GM21526 (cell line): ENCODE measurements at regions not wholly inside any gene's neighbourhood (a gene's known extent, or its start where the extent isn't known, plus 50 kb on each side); places are given as distances from the start of the nearest gene placed in this dataset.

Experiments used
- ATAC-seq: cut with Tn5 transposase; IDR thresholded peaks from one replicate; pipeline ENCODE4 v1.9.1; 2021; ENCODE audit warnings: moderate library complexity; ENCODE audit not compliant: unreplicated experiment, low FRiP score

DNA sequence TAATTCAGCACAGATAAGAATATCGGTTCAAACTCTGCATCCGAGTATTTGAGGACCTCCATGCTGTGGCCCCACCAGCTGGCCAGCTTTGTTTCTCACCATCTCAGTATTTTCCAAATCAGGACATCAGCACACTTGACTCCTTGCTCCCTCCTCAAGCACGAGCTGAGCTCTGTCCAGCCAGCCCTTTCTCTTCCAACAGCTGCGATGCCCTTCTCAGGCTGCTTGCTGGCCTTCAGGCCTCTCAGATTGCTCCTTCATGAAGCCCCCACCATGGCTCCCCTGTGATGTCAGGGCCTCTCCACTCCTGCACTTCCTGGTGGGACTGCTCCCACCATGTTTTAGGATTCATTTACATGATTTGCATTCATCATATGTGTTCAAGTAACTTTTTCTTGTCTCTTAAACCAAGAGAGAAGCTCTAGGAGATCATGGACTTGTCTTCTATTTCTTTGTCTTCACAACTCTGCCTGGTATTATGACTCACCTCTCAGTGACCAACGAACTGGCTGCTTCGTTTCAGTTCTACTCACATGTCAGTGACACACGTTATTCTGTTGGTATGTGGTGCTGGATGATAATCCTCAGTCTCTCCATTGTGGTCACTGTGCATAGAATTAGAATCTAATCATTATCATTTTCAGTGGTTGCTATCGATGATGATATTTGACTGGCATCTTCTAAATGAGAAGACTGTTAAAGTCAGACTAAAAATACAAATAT, 471.7 kb downstream of the EFNB2 start:
- no peak for ATAC-seq

DNA sequence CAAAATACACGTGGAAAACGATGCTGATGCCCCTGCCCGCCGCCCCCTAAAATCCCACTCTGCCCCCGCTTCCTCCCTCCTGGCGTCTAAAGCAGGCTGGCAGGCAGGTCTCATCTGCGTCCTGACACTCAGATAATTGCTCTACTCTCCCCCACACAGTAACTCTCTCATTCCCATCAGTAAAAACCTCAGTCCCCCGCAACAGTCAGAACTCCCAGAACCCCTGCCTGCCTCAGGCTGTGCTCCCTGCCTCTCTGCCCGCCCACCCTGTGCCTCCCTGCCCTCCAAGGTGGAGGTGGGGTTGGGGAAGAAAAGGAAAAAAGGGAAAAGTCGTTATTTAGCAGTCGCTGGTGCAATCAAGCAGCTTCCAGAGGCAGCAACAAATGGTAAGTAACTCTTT, 473.7 kb downstream of the EFNB2 start:
- ATAC-seq: no peak

DNA sequence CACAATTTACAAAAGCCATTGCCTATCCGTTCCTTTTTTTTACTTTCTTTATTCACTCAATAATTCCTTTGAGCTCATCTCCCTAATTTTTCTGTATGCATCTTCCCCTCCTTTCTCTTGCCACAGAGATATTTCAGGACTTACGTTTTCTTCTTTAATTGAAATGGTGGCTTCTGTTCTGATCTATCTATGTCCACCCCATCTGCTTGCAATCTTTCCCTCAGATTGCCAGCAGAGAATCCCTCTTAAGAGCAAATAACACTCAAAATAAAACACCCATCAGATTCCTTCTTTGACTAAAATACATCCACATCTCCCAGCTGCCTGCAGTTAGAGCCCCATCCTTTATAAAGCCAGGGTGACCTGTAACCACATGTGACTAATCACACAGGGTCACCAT, 478.6 kb downstream of the EFNB2 start:
- ATAC-seq: no peak

DNA sequence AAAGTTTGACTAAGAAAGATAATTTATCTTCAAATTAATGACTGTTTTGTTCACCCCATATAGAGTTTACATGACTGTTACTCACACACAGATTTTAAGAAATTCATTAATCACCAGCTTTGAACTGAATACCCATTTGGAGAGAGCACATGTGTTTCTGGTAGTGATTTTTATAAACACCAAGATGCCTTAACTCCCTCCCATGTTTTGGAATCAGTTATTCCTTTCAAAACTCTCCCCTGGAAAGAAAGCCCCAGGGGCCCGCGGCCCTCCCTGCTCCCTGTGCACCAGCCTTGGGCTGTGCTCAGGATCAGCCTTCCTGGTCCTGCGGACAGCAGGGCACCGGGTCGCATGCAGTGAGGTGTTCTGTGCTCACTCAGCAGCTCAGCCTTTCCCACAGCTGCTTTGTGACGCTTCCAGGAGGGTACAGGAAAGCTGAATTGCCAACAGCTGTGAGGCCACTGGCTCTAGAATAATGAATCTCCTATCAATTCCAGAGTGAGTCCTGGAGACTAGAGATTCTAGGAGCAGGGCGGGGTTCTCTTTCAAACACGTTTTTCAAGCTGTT, 483.2 kb downstream of the EFNB2 start:
- no peak for ATAC-seq

DNA sequence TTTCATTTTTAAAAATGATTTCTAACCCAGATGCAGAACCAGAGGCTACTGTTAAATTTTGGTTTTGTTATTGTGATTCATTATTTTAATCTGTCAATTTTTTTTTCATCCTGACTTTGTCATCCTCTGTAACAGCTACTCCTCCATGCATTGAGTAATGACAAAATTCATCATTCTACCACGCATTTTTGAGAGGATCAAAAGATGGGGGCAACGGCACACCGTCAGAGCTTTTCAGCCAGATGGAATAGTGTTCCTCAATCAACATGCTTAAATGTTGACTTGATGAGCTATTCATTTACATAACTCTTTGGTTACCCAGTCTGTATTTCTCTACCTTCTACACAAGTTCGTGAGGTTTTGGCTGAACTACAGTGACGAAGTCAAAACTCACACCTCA, 486.3 kb downstream of the EFNB2 start:
- ATAC-seq: no peak

DNA sequence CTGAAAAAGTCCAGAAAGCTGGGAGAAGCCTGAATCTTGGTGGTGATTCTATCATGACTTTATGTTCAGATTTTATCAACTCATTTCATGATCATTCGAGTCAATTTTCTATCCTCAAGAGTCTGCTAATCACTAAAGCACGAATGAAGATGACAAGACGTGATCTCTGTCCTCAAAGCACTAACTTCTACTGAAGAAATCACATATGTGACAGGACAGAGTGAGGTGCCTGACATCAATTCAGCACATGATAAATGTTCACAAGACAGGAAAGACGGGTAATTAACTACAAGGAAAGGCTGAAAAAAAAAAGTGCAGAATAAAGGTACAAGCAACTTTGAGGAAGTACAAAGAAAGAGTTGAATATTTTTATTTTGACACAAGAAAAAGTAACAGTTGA, 487.1 kb downstream of the EFNB2 start:
- no peak for ATAC-seq

DNA sequence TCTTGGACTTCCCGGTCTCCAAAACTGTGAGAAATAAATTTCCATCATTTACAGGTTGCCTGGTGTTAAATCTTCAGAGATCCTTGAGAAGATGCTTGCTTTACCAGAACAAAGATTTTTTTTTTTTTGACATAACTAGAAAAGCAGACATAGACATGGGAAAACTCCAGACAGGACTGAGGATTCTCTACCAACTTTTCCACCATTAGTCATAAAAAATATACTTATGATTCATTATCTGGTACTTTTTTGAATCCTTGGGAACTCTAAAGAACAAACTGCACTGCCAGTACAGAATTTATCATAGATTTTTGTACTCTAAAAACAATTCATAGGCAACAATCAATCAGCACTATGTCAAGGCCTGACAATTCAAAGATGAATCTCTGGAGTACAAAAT, 487.6 kb downstream of the EFNB2 start:
- ATAC-seq: no peak

DNA sequence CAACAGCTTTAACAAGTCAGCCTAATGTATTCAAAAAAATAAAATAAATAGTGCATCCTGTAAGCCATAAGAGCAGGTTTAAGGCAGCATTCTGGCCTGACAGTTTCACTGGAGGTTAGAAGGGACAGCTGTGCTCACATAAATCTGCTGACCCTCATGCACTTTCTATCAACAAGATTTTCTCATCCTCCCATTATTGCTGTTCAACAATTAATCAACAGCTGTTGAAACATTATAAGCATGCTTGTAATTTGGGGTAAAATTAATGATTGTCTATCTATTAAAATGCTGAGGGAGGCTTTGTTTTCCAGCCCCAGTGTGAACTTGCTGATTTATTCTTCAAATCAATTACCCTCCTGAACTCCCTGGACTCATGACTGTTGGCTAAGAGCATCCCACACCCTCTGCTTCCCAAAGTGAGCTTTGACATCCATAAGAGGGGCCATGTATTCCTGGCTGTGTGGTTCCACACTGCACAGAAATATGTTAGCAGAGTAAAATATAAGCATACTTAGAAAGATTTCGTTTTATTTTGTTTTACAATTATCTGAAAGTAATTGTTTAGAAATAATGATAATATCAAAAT, 492.4 kb downstream of the EFNB2 start:
- no peak for ATAC-seq

DNA sequence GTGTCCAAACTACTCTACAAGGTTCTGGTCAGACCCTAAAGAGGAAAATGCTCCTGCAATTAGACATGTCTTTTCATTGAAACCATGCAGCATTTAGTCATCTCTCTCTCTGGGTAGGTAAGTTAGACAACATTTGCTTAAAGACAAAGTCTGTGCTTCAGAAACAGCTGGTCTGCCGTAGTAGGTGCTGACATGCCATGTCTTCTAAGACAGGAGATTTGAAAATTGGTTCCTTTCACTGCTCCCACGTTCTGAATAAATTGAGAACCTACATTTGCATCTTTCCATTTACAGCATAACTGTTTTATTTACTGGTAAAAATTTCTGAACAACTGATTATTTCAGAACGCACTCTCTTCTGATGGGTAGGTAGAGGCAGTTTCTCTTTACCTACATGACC, 494.0 kb downstream of the EFNB2 start:
- no peak for ATAC-seq

DNA sequence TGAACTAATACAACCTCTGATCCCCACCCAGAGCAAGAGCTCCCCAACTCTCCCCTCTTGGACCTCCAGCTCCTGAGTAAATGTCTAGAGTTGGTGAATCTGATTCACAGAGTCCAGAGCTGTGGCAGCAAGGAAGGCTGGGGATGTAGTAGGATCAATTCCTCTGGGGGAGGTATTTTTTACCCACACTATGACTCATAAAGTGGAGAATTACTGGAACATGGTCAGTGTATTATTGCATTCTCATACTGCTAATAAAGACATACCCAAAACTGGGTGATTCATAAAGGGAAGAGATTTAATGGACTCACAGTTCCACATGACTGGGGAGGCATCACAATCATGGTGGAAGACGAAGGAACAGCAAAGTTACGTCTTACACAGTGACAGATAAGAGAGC, 496.7 kb downstream of the EFNB2 start:
- ATAC-seq: no peak

DNA sequence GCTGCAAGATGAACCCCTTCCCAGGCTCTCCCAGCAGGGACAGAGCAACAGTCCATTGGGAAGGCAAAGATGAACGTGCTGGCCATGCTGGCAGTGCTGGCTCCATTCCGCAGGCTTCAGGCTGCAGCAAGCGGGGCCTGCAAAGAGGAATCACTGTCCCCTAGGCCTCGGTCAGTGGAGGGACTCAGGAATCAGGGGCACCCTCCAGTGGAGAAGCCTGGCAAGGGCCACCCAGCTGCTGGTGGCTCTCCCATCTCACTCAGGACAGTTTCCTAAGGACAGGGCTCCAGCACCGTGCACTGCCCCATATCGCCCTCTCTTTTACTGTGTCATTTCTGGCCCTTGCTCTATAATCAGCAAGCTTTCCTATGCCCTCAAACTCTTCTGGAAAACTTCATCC, 498.6 kb downstream of the EFNB2 start:
- no peak for ATAC-seq

DNA sequence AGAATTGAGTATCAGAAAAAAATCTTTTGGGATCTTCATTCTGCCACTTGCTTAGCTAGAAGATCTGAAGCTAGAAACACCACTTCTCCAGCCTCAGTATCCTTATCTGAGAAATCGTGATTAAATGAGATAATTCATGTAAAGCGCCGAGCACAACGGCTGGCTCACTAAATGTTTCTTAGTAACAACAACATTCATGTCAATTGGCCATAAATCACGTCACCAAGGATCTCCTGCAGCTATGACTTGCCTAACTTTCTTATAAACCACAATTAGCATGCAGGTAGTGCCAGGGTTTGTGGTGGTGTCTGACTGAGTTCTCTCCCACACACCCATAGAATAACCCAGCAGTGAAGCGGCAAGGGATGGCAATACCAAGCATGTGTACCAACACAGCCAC, 501.3 kb downstream of the EFNB2 start:
- no peak for ATAC-seq

DNA sequence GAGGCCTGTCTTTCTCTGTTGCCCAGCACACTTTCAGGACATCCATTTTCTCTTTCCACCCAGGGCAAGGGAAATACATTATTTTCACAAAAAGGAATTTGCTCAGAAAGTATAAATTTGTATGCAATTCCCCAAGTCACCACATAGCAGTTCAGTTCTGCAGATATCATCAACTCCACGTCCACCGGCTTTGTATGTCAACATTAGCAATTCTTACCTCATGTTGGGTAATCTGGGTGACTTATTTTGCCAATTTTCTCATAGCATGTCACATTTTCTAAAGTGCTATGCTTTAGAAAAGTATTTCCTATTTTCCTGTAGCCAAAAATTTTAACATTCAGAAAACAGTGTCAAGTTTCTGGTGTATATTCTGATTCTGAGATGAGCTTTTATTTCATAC, 501.8 kb downstream of the EFNB2 start:
- ATAC-seq: no peak

DNA sequence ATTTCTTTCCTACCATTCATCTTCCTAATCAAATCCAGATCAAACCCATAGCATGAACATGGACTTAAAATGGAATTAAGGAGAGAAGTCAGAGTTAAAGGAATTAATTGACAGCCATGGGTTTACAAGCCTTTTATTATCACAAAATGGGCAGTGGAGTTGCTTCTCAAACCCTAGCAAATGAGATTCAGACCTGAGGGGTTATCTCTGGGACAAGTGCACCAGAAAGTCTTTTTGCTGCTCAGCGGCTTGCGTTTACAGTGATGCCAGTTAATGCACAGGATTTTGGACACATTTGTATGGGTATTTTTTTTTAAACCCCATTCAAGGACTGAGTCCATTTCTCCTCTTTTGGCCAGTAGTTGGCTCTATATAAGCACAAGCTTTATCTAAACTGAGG, 503.0 kb downstream of the EFNB2 start:
- ATAC-seq: no peak

DNA sequence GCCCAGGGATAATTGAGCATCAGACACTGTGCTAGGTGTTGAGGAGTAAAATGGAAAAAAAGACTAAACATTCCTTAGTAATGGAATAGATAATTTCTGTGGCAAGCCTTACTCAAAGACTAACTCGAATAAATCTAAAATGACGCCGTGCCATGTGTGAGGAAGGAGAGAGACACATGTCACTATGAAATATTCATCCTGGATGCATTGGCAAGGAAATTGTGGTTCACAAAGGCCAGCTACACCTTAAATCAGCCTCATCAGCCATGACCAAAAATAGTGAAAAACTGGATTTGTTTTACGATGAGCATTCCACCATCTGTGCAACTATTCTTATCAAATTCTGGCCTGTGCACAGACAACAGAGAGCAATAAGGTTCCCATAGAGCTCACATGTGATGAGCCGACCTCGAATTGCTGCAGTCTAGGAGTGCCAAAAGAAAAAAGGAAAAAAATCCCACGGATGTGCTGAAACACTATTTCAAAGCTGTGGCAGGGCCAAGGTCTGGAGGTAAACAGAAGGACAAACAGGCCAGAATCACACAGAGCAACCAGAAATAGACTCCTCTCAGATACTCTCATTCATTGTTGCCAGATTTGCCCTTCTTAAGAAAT, 505.7 kb downstream of the EFNB2 start:
- ATAC-seq: no peak

DNA sequence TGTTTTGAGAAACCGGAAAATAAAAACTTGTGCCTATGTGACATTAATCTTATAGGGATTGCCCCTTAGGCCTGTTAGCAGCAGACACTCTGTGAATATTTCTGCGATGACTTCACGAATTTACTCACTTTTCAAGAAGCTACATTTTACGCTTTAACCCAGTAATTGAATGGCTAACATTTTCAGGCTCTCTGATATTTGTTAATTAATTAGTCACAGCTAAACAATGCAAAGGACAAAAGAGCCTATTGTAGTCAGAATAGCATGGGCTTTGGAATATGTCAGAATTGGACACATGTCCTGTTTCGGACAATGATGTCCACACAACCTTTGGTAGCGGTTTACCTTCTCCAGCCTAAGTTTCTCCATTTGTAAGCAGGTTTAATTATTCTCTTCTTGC, 506.6 kb downstream of the EFNB2 start:
- ATAC-seq: no peak

DNA sequence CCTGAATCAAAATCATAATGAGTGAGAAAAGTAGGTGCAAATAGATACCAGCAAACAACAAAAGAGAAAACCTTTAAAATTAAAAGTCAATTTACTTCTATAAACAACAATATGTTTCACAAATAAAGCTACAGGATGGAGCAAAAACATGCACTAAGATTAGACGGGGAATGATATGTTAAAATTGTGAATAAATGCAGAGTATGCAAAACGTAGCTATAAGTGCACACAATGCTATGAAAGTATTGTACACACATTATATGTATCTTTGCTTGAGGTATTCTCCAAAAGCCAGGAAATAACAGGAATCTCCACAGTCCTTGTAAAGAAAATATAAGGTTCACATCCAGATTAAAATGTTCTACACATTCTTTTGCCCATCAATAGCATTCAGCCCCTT, 523.9 kb downstream of the EFNB2 start:
- ATAC-seq: no peak

DNA sequence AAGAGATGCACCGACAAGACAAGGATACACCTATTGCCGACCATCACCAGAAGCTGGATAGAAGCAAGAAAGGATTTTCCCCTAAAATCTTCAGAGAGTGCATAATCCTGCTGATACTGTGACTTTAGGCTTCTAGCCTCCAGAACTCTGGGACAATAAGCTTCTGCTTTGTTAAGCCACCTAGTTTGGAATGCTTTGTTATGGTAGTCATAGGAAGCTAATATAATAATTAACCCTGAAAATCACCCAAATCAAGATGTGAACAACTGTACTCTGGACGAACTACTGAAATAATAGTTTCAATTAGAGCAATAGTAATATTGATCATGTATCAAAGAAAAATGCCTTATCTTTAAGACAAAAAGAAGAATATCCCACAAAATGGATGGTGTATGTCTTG, 524.6 kb downstream of the EFNB2 start:
- ATAC-seq: no peak

DNA sequence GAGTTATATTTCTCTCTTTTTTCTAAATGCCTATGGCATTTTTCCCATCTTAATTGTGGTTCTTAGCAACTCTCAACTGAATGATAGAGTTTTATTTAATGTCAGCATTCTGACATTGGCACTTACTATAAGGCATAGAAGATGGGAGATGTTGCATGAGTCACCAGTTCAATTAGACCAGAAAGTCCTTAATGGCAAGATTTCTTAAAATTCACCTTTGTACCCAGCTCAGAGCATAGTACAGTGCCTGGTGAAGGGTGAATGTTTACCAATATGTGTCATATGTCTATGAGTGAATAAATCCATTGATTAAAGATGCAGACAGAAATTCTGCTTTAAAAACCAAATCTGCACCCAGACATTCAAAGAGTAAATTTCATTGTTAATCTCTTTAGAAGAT, 526.9 kb downstream of the EFNB2 start:
- ATAC-seq: no peak

DNA sequence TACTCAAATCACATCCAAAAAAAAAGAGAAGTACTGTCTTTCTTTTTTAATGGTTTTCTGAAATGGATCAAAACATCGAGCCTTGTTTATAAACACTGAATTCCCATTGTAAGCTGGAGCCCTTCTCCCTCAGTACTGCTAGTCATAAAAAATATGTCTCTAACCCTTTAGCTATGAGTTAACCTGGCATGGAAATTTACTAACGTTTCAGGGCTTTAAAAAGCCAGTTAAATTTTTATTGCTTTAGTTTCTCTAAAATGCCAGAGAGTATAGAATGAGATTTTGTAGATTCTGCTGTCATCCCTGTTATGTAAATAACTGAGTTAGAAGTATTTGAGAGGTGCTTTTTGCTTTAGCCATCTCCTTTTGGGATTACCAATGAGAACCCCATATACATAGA, 528.3 kb downstream of the EFNB2 start:
- ATAC-seq: no peak

DNA sequence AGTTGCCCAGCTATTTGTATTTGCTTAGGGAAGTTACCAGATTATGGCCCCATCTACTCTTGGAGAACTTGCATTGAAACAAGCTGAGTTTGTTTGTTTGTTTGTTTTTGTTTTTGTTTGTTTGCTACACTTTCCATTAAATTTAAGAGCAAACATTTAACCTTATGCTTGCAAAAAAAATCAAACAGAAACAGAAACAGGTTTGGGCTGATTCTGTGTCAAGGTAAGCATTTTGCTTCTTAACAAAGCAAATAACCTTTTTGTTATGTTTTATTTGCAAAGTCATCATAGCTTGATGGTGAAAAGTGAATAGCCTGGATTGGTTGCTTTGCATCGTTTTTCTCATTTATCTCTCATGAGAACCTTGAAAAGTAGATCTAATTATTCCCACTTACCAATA, 531.8 kb downstream of the EFNB2 start:
- ATAC-seq: no peak

DNA sequence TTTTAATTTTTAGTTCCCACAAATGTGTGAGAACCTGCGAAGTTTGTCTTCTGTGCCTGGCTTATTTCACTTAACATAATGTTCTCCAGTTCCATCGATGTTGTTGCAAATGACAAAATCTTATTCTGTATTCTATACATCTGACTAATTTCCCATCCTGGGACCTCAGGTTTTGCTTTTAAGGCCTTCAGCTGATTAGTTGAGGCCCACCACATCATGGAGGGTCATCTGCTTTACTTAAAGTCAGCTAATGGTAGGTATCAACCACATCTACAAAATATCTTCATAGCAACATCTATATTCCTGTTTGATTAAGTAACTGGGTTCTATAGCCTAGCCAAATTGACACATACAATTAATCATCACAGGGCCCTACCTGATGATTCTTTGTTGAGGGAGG, 534.0 kb downstream of the EFNB2 start:
- no peak for ATAC-seq
